K562 (cell line): ENCODE measurements at regions not wholly inside any gene's neighbourhood (a gene's known extent, or its start where the extent isn't known, plus 50 kb on each side); places are given as distances from the start of the nearest gene placed in this dataset.

Source experiments
- ATAC-seq: fragments of 200-7000 bp; cut with Tn5 transposase; 3 replicates; pipeline ENCODE4 v1.9.1; 2020; ENCODE audit warnings: moderate library complexity
- BruUV-seq: library from RNA; stranded (reverse); fragments of 400-500 nt; replicated peaks from 2 replicates; lab custom pipeline; 2021; lab: Mats Ljungman, UMichigan
- CTCF ChIA-PET: fragments of 300-600 bp; formaldehyde crosslinking; extraction: SDS; loops from one replicate; lab custom pipeline; 2021; ENCODE audit warnings: low intra/inter-chr PET ratio; lab: Yijun Ruan, JAX
- POLR2A ChIA-PET: fragments of 300-600, 350-650 bp; sonication (Branson Sonifier 250); formaldehyde crosslinking; extraction: SDS; loops from one replicate; lab custom pipeline; 2021; ENCODE audit warnings: antibody characterized with exemption, inconsistent platforms; lab: Yijun Ruan, JAX
- DNase-seq, 4 experiments: peaks; one replicate each; pipeline versions ENCODE4 v3.0.0 to v3.0.0-alpha.2; 2011 to 2018; ENCODE audit warnings: low spot score in 3 of 4, mixed read lengths in 3 of 4; ENCODE audit errors: extremely low read depth in 1 of 4
- FAIRE-seq: peaks from 2 replicates; lab custom pipeline; 2011; peaks lifted over from hg19 to GRCh38; lab: Jason Lieb, UNC
- H2AFZ ChIP-seq: 2 replicates; pipeline ENCODE4 v1.6.0; 2011; ENCODE audit warnings: low read depth, low read length, control low read depth, inconsistent platforms
- H3K27ac ChIP-seq: fragments of 200-600 bp; 3 replicates; pipeline ENCODE4 v1.8.0; 2011; ENCODE audit warnings: low read depth, mild to moderate bottlenecking, control low read depth, inconsistent platforms, low read length, moderate library complexity, mixed read lengths; ENCODE audit errors: extremely low read depth
- H3K27me3 ChIP-seq, 2 experiments: fragments of 300-600 bp in 1 of 2; 2 replicates in 1 of 2; 3 replicates in 1 of 2; pipeline versions ENCODE4 v1.6.0 to v1.8.0; 2011; ENCODE audit warnings: inconsistent platforms in 2 of 2, low read length in 2 of 2, mild to moderate bottlenecking in 1 of 2, mixed read lengths in 1 of 2, moderate library complexity in 1 of 2; ENCODE audit not compliant: control insufficient read depth in 2 of 2, insufficient read depth in 2 of 2
- H3K36me3 ChIP-seq: fragments of 300-600 bp; 3 replicates; pipeline ENCODE4 v1.8.0; 2011; ENCODE audit warnings: mild to moderate bottlenecking, low read length, inconsistent platforms; ENCODE audit not compliant: control insufficient read depth, insufficient read depth
- H3K4me1 ChIP-seq, 2 experiments: fragments of 200-600 bp in 1 of 2; replicated peaks in 1 of 2; 2 replicates in 1 of 2; 3 replicates in 1 of 2; pipeline versions ENCODE4 v1.5.1 to v1.8.0; 2011; ENCODE audit warnings: inconsistent platforms in 2 of 2, low read length in 2 of 2, mild to moderate bottlenecking in 1 of 2, mixed read lengths in 1 of 2, moderate library complexity in 1 of 2; ENCODE audit not compliant: control insufficient read depth in 2 of 2, insufficient read depth in 2 of 2
- H3K4me2 ChIP-seq: 2 replicates; pipeline ENCODE4 v1.6.1; 2011; ENCODE audit warnings: low read length, control low read depth, inconsistent platforms, mixed read lengths; ENCODE audit not compliant: insufficient read depth
- H3K4me3 ChIP-seq: fragments of 200-600 bp; sonication (generic), shearing (Covaris generic); 2 replicates; pipeline ENCODE4 v1.5.1; 2016; ENCODE audit warnings: control low read depth, inconsistent platforms
- H3K79me2 ChIP-seq: fragments of 200-600 bp; 3 replicates; pipeline ENCODE4 v1.8.0; 2011; ENCODE audit warnings: low read length, inconsistent platforms; ENCODE audit not compliant: control insufficient read depth, insufficient read depth
- H3K9ac ChIP-seq, 2 experiments: 2 replicates each; pipeline versions ENCODE4 v1.6.0 to v1.6.1; 2011; ENCODE audit warnings: low read depth in 2 of 2, low read length in 2 of 2, control low read depth in 1 of 2, inconsistent platforms in 1 of 2, mild to moderate bottlenecking in 1 of 2, mixed read lengths in 1 of 2; ENCODE audit not compliant: insufficient read depth in 1 of 2
- H3K9me1 ChIP-seq: one replicate; pipeline ENCODE4 v1.6.0; 2011; ENCODE audit warnings: inconsistent platforms, mild to moderate bottlenecking, low read length, moderate library complexity; ENCODE audit not compliant: control insufficient read depth, insufficient read depth
- H3K9me3 ChIP-seq: replicated peaks from 2 replicates; pipeline ENCODE4 v1.5.1; 2011; ENCODE audit warnings: low read depth, low read length, inconsistent platforms; ENCODE audit not compliant: control insufficient read depth, insufficient read depth
- H4K20me1 ChIP-seq: replicated peaks from 2 replicates; pipeline ENCODE4 v1.6.1; 2011; ENCODE audit warnings: low read length, inconsistent platforms, mixed read lengths; ENCODE audit not compliant: control insufficient read depth, insufficient read depth
- CHCHD3 ChIP-seq: fragments of 250-450 bp; sonication (Bioruptor Pico); IDR thresholded peaks from 2 replicates; pipeline ENCODE4 v2.1.2; 2022; ENCODE audit warnings: mild to moderate bottlenecking
- EP400 ChIP-seq: fragments of 450-650 bp; IDR thresholded peaks from 2 replicates; pipeline ENCODE4 v1.6.1; 2017; ENCODE audit warnings: antibody characterized with exemption, mild to moderate bottlenecking, moderate library complexity
- GATA2 ChIP-seq: sonication (generic); formaldehyde crosslinking; IDR thresholded peaks from 2 replicates; pipeline ENCODE4 v1.4.0; 2020; ENCODE audit warnings: mild to moderate bottlenecking, missing genetic modification reagents
- KAT8 ChIP-seq: fragments of 450-650 bp; IDR thresholded peaks from 2 replicates; pipeline ENCODE4 v1.6.1; 2016; ENCODE audit warnings: low read depth, mild to moderate bottlenecking
- MED1 ChIP-seq: sonication (generic); formaldehyde crosslinking; IDR thresholded peaks from 2 replicates; pipeline ENCODE4 v1.8.1; 2023; ENCODE audit warnings: missing genetic modification reagents, borderline replicate concordance
- PTTG1 ChIP-seq: fragments of 450-650 bp; IDR thresholded peaks from 2 replicates; pipeline ENCODE4 v1.6.1; 2016; ENCODE audit warnings: low read depth, mild to moderate bottlenecking, missing genetic modification characterization, missing compliant biosample characterization
- RBM17 ChIP-seq: fragments of 200-400 bp; formaldehyde crosslinking; IDR thresholded peaks from 2 replicates; pipeline ENCODE4 v1.6.1; 2017; ENCODE audit warnings: low read depth, mild to moderate bottlenecking, low read length, borderline replicate concordance
- ZNF175 ChIP-seq: fragments of 200-800 bp; sonication (Bioruptor generic); IDR thresholded peaks from 2 replicates; pipeline ENCODE4 v1.6.1; 2016; ENCODE audit warnings: low read depth, mild to moderate bottlenecking, missing genetic modification characterization, missing compliant biosample characterization
- ZNF431 ChIP-seq: sonication (generic); formaldehyde crosslinking; IDR thresholded peaks from 2 replicates; pipeline ENCODE4 v1.8.0; 2022; ENCODE audit warnings: mild to moderate bottlenecking, missing genetic modification reagents
- ZNF785 ChIP-seq: fragments of 250-450 bp; sonication (Bioruptor Pico); IDR thresholded peaks from 2 replicates; pipeline ENCODE4 v1.4.0; 2020; ENCODE audit warnings: mild to moderate bottlenecking
- WGBS: fragments of 100-300 bp; shearing (Covaris generic); methylation state at CpG from one replicate; pipeline ENCODE4 v1.1.6; 2016; ENCODE audit warnings: low coverage, mixed read lengths; ENCODE audit not compliant: insufficient coverage; ENCODE audit errors: missing lambda C conversion rate; 5-methylcytosine and 5-hydroxymethylcytosine counted together
- in situ Hi-C: fragments of 300-500 bp; cut with MboI; formaldehyde crosslinking; loops from 4 replicates; pipeline ENCODE4 v1.15.0; 2018; ENCODE audit warnings: inconsistent platforms, mixed read lengths
- intact Hi-C: fragments of 100-400 bp; cut with micrococcal nuclease; formaldehyde crosslinking; loops from 2 replicates; pipeline ENCODE4 v1.14.2; 2022
- TF ChIP-seq, protein P1 (sequence below): sonication (generic); formaldehyde crosslinking; IDR thresholded peaks from 2 replicates; pipeline ENCODE4 v1.8.1; 2023; ENCODE audit warnings: mild to moderate bottlenecking, missing genetic modification reagents
- TF ChIP-seq, protein P2 (sequence below): fragments of 250-450 bp; sonication (Bioruptor Pico); IDR thresholded peaks from 2 replicates; pipeline ENCODE4 v1.8.0; 2022; ENCODE audit warnings: moderate library complexity, mild to moderate bottlenecking, inconsistent platforms
- TF ChIP-seq, protein P3 (sequence below): fragments of 200-400 bp; formaldehyde crosslinking; IDR thresholded peaks from 2 replicates; pipeline ENCODE4 v1.6.1; 2017; ENCODE audit warnings: mild to moderate bottlenecking, low read depth, low read length, moderate library complexity

DNA sequence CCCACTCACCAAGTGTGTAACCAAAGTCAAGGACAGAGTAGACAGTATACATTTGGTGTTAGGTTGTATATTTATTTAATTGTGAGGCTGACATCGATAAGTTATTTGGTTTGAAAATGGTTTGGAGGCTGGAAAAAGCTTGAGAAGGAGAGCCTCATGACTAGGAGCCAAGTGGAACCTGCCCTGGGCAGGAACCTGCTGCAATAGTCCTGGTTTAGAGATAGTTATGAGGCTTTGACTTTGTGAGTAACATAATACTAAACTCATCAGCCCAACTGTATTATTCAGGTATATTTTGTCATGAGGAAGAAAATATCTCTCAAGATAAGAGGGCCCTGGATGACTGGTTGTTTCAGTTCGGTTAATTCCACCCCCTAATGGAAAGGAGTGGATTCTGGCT, 234.3 kb upstream of the CYRIA start:
- POLR2A ChIA-PET, result no interaction called here
- FAIRE-seq (no peak), ATAC-seq (no peak; the same call in 1 of the 3 replicates), DNase-seq (no peak)
- Histone ChIP-seq H2AFZ (0 out of 2 replicates have a peak overlapping the region, but pooled peaks have one; percentile 25), H3K27ac (no peak overlapping the region), H3K4me2 (no peak overlapping the region), H3K4me3 (no peak overlapping the region), H3K9me3 (no peaks in the 10 kb centered on the region), H3K36me3 (no peaks in the 10 kb centered on the region), H3K9me1 (no peaks in the 10 kb centered on the region), H3K27me3 (no peaks in the 10 kb centered on the region), H3K79me2 (no peaks in the 10 kb centered on the region), H3K4me1 (no peaks in the 10 kb centered on the region), H4K20me1 (no peaks in the 10 kb centered on the region), H3K9ac (no peak overlapping the region)
- CTCF ChIA-PET, result interaction anchor here (1.4 kb wide), 1 partner anchor 127 kb away, joined by 13 read pairs; no protein-coding TSS in a partner anchor
- intact Hi-C loops, result loop anchor here (1.0 to 5.0 kb wide), 2 partner anchors 127 to 288 kb away; no protein-coding TSS in a partner anchor
- TF ChIP-seq PTTG1 (tag), result no peak
- TF ChIP-seq, protein P1, sequence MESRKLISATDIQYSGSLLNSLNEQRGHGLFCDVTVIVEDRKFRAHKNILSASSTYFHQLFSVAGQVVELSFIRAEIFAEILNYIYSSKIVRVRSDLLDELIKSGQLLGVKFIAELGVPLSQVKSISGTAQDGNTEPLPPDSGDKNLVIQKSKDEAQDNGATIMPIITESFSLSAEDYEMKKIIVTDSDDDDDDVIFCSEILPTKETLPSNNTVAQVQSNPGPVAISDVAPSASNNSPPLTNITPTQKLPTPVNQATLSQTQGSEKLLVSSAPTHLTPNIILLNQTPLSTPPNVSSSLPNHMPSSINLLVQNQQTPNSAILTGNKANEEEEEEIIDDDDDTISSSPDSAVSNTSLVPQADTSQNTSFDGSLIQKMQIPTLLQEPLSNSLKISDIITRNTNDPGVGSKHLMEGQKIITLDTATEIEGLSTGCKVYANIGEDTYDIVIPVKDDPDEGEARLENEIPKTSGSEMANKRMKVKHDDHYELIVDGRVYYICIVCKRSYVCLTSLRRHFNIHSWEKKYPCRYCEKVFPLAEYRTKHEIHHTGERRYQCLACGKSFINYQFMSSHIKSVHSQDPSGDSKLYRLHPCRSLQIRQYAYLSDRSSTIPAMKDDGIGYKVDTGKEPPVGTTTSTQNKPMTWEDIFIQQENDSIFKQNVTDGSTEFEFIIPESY (CRISPR knock-in tag), result no peak
- no peak for TF ChIP-seq ZNF175
- TF ChIP-seq ZNF785 (CRISPR knock-in tag), result no peak
- no peak for TF ChIP-seq MED1 (CRISPR knock-in tag)
- TF ChIP-seq KAT8, result no peak
- TF ChIP-seq CHCHD3 (CRISPR knock-in tag), result no peak
- no peak for TF ChIP-seq RBM17
- TF ChIP-seq GATA2 (CRISPR knock-in tag), result no peak
- no peak for TF ChIP-seq EP400
- TF ChIP-seq, protein P2, sequence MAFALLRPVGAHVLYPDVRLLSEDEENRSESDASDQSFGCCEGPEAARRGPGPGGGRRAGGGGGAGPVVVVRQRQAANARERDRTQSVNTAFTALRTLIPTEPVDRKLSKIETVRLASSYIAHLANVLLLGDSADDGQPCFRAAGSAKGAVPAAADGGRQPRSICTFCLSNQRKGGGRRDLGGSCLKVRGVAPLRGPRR (CRISPR knock-in tag), result no peak
- TF ChIP-seq, protein P3, sequence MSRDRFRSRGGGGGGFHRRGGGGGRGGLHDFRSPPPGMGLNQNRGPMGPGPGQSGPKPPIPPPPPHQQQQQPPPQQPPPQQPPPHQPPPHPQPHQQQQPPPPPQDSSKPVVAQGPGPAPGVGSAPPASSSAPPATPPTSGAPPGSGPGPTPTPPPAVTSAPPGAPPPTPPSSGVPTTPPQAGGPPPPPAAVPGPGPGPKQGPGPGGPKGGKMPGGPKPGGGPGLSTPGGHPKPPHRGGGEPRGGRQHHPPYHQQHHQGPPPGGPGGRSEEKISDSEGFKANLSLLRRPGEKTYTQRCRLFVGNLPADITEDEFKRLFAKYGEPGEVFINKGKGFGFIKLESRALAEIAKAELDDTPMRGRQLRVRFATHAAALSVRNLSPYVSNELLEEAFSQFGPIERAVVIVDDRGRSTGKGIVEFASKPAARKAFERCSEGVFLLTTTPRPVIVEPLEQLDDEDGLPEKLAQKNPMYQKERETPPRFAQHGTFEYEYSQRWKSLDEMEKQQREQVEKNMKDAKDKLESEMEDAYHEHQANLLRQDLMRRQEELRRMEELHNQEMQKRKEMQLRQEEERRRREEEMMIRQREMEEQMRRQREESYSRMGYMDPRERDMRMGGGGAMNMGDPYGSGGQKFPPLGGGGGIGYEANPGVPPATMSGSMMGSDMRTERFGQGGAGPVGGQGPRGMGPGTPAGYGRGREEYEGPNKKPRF, result no peak
- no peak for TF ChIP-seq ZNF431 (CRISPR knock-in tag)
- in situ Hi-C loops, result no loop called here
- no TSS peak for BruUV-seq
- WGBS, result 0% methylated on average over 2 of the region's 2 CpGs
